ENCODE measurements at regions not wholly inside any gene's neighbourhood (a gene's known extent, or its start where the extent isn't known, plus 50 kb on each side); places are given as distances from the start of the nearest gene placed in this dataset.

- H3K36me3 Mint-ChIP-seq (ENCODE audit: insufficient read depth, unreplicated experiment) = no peaks in the 10 kb centered on the region
- POLR2A ChIA-PET = no interaction called here
- CTCF ChIA-PET = interaction anchor here (1.1 kb wide), 1 partner anchor 220 kb away, joined by 6 read pairs; no protein-coding TSS in a partner anchor
- no peak overlapping the region for H3K27ac Mint-ChIP-seq (ENCODE audit: low read depth, unreplicated experiment)
- no peak for DNase-seq (ENCODE audit: unreplicated experiment)
- H3K4me3 Mint-ChIP-seq (ENCODE audit: unreplicated experiment) = no peak overlapping the region
- peaks cover 1% of the 10 kb centered on the region for H3K9me3 Mint-ChIP-seq (ENCODE audit: unreplicated experiment)
- BruUV-seq (replicated peaks) = no TSS peak
- no peaks in the 10 kb centered on the region for H3K27me3 Mint-ChIP-seq (ENCODE audit: insufficient read depth, unreplicated experiment)
- intact Hi-C loops (cut with micrococcal nuclease) = no loop called here
- peaks cover 11% of the 10 kb centered on the region for H3K4me1 Mint-ChIP-seq (ENCODE audit: insufficient read depth, unreplicated experiment)
- TF ChIP-seq CTCF (IDR thresholded peaks at IDR 0.05; ENCODE audit: unreplicated experiment) = no peak
These were observed 163.5 kb downstream of the ACKR3 start for GRCh38 chr2:236733156-236733555.

GRCh38 chr2:236735825-236736238, 166.2 kb downstream of the ACKR3 start:
- peaks cover 11% of the 10 kb centered on the region for H3K4me1 Mint-ChIP-seq (ENCODE audit: insufficient read depth, unreplicated experiment)
- DNase-seq (ENCODE audit: unreplicated experiment) = no peak
- TF ChIP-seq CTCF (IDR thresholded peaks at IDR 0.05; ENCODE audit: unreplicated experiment) = no peak
- BruUV-seq (replicated peaks) = no TSS peak
- no peaks in the 10 kb centered on the region for H3K27me3 Mint-ChIP-seq (ENCODE audit: insufficient read depth, unreplicated experiment)
- no peak overlapping the region for H3K4me3 Mint-ChIP-seq (ENCODE audit: unreplicated experiment)
- H3K27ac Mint-ChIP-seq (ENCODE audit: low read depth, unreplicated experiment) = no peak overlapping the region
- H3K36me3 Mint-ChIP-seq (ENCODE audit: insufficient read depth, unreplicated experiment) = no peaks in the 10 kb centered on the region
- H3K9me3 Mint-ChIP-seq (ENCODE audit: unreplicated experiment) = peaks cover 13% of the 10 kb centered on the region
- intact Hi-C loops (cut with micrococcal nuclease) = no loop called here
- ChIA-PET POLR2A (interaction anchor here (0.7 kb wide), 1 partner anchor 9 kb away, joined by 3 read pairs; no protein-coding TSS in a partner anchor), CTCF (interaction anchor here (0.7 to 1.1 kb wide), 2 partner anchors 291 to 778 kb away, joined by 3 to 4 read pairs; no protein-coding TSS in a partner anchor)

GRCh38 chr2:236738030-236738429, 168.4 kb downstream of the ACKR3 start:
- Mint-ChIP-seq H3K4me1 (ENCODE audit: insufficient read depth, unreplicated experiment) (no peaks in the 10 kb centered on the region), H3K9me3 (ENCODE audit: unreplicated experiment) (peaks cover 13% of the 10 kb centered on the region), H3K27ac (ENCODE audit: low read depth, unreplicated experiment) (no peak overlapping the region), H3K36me3 (ENCODE audit: insufficient read depth, unreplicated experiment) (no peaks in the 10 kb centered on the region), H3K27me3 (ENCODE audit: insufficient read depth, unreplicated experiment) (no peaks in the 10 kb centered on the region), H3K4me3 (ENCODE audit: unreplicated experiment) (no peak overlapping the region)
- intact Hi-C loops (cut with micrococcal nuclease) = no loop called here
- POLR2A ChIA-PET = interaction anchor here (0.7 kb wide), 1 partner anchor 11 kb away, joined by 3 read pairs; no protein-coding TSS in a partner anchor
- CTCF ChIA-PET = no interaction called here
- TF ChIP-seq CTCF (IDR thresholded peaks at IDR 0.05; ENCODE audit: unreplicated experiment) = no peak
- no peak for DNase-seq (ENCODE audit: unreplicated experiment)
- BruUV-seq (replicated peaks) = no TSS peak

DNA sequence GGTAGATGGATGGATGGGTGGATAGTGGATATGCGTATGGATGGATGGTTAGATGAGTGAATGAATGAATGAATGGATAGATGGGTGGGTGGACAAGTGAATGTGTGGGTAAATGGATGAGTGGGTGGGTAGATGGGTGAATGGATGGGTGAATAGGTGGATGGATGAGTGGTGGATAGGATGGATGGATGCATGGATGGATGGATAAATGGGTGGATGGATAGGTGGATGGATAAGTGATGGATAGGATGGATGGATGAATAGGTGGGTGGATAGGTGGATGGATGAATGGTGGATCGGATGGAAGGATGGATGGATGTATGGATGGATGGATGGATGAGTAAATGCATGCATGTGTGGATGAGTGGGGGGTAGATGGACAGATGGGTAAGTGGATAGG, 169.3 kb downstream of the ACKR3 start:
- intact Hi-C loops (cut with micrococcal nuclease) = no loop called here
- CTCF ChIA-PET = no interaction called here
- Mint-ChIP-seq H3K4me1 (ENCODE audit: insufficient read depth, unreplicated experiment) (peaks cover 8% of the 10 kb centered on the region), H3K36me3 (ENCODE audit: insufficient read depth, unreplicated experiment) (no peaks in the 10 kb centered on the region), H3K27me3 (ENCODE audit: insufficient read depth, unreplicated experiment) (no peaks in the 10 kb centered on the region), H3K27ac (ENCODE audit: low read depth, unreplicated experiment) (no peak overlapping the region), H3K4me3 (ENCODE audit: unreplicated experiment) (no peak overlapping the region), H3K9me3 (ENCODE audit: unreplicated experiment) (peaks cover 13% of the 10 kb centered on the region)
- no peak for DNase-seq (ENCODE audit: unreplicated experiment)
- no peak for TF ChIP-seq CTCF (IDR thresholded peaks at IDR 0.05; ENCODE audit: unreplicated experiment)
- no TSS peak for BruUV-seq (replicated peaks)
- POLR2A ChIA-PET = interaction anchor here (0.7 kb wide), 1 partner anchor 12 kb away, joined by 3 read pairs; no protein-coding TSS in a partner anchor

Measured in MCF 10A (cell line).